ENCODE measurements at regions not wholly inside any gene's neighbourhood (a gene's known extent, or its start where the extent isn't known, plus 50 kb on each side); places are given as distances from the start of the nearest gene placed in this dataset.

DNA sequence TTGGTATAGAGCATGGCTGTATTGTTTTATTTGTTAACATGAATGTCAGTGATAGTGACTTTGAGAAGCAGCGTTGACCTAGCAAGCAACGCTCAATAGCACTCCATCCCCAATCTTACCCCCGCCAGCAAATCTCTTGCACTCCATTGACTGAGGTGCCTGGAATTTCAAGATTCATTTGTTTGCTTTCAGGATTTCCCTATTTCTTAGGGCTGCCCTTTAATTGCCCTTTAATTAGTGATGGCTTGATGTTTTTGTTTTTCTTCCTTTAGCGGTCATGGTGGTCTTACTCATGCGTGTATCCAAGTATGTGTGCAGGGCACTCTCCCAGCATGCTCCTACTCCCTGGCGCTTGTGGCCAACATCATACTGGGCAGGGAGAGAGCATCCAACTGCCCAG lies 216.8 kb upstream of the TBL1XR1 start:
- no peak for TF ChIP-seq POLR2A (IDR thresholded peaks at IDR 0.05; ENCODE audit: low read depth, low read length)
- TF ChIP-seq POLR2AphosphoS5 (IDR thresholded peaks at IDR 0.05; ENCODE audit: low read depth, low read length) = no peak
- TF ChIP-seq SPI1 (IDR thresholded peaks at IDR 0.05; ENCODE audit: low read depth, low read length) = no peak

All from GM12891 (cell line).